NCI-H128 (cell line): ENCODE measurements at regions not wholly inside any gene's neighbourhood (a gene's known extent, or its start where the extent isn't known, plus 50 kb on each side); places are given as distances from the start of the nearest gene placed in this dataset.
"Not testable (repeated sequence)": the region's sequence is repeated elsewhere in the genome, so short reads cannot be mapped to it uniquely, and the experiment has no call there.

ENCODE experiments used
- DNase-seq: peaks from one replicate; lab custom pipeline; 2025; ENCODE audit not compliant: unreplicated experiment; lab: John Stamatoyannopoulos, UW

- DNase-seq: no peak
Measured at GRCh38 chr4:25981749-25982148, 67.7 kb downstream of the SMIM20 start.

GRCh38 chr4:25982962-25983361 lies 68.9 kb downstream of the SMIM20 start:
- DNase-seq: no peak

GRCh38 chr4:25984266-25984665 lies 70.2 kb downstream of the SMIM20 start:
- no peak for DNase-seq

GRCh38 chr4:25984796-25985195 lies 70.8 kb downstream of the SMIM20 start:
- DNase-seq: no peak

GRCh38 chr4:25986807-25987206 lies 72.8 kb downstream of the SMIM20 start:
- no peak for DNase-seq

GRCh38 chr4:25991340-25991739 lies 77.3 kb downstream of the SMIM20 start:
- DNase-seq: no peak

GRCh38 chr4:25993395-25994185 lies 79.6 kb downstream of the SMIM20 start:
- no peak for DNase-seq

GRCh38 chr4:25994577-25994976 lies 80.6 kb downstream of the SMIM20 start:
- not testable (repeated sequence) for DNase-seq

- no peak for DNase-seq
Measured at GRCh38 chr4:26000274-26000950, 86.4 kb downstream of the SMIM20 start.

GRCh38 chr4:26001413-26001812 lies 87.4 kb downstream of the SMIM20 start:
- no peak for DNase-seq

- no peak for DNase-seq
Measured at GRCh38 chr4:26001816-26002215, 87.8 kb downstream of the SMIM20 start.

GRCh38 chr4:26003056-26003455 lies 89.0 kb downstream of the SMIM20 start:
- DNase-seq: no peak

GRCh38 chr4:26004290-26004689 lies 90.3 kb downstream of the SMIM20 start:
- DNase-seq: no peak

GRCh38 chr4:26005764-26006163 lies 91.7 kb downstream of the SMIM20 start:
- no peak for DNase-seq

GRCh38 chr4:26008737-26009136 lies 94.7 kb downstream of the SMIM20 start:
- no peak for DNase-seq

GRCh38 chr4:26009502-26009901 lies 95.5 kb downstream of the SMIM20 start:
- no peak for DNase-seq

- DNase-seq: no peak
Measured at GRCh38 chr4:26010304-26010703, 96.3 kb downstream of the SMIM20 start.

- DNase-seq: no peak
Measured at GRCh38 chr4:26013629-26014028, 99.6 kb downstream of the SMIM20 start.

- no peak for DNase-seq
Measured at GRCh38 chr4:26015133-26015651, 101.2 kb downstream of the SMIM20 start.

GRCh38 chr4:26015906-26016305 lies 101.9 kb downstream of the SMIM20 start:
- no peak for DNase-seq

- no peak for DNase-seq
Measured at GRCh38 chr4:26017531-26017930, 103.5 kb downstream of the SMIM20 start.

- DNase-seq: not testable (repeated sequence)
Measured at GRCh38 chr4:26017961-26018700, 104.1 kb downstream of the SMIM20 start.
